ENCODE measurements at regions not wholly inside any gene's neighbourhood (a gene's known extent, or its start where the extent isn't known, plus 50 kb on each side); places are given as distances from the start of the nearest gene placed in this dataset.

- H3K4me3 ChIP-seq (ENCODE audit: low read length), result no peak overlapping the region
- DNase-seq (ENCODE audit: low read depth, low spot score), result no peak
Measured at GRCh38 chr19:31930401-31930800, 415.0 kb upstream of the ZNF507 start.

DNA sequence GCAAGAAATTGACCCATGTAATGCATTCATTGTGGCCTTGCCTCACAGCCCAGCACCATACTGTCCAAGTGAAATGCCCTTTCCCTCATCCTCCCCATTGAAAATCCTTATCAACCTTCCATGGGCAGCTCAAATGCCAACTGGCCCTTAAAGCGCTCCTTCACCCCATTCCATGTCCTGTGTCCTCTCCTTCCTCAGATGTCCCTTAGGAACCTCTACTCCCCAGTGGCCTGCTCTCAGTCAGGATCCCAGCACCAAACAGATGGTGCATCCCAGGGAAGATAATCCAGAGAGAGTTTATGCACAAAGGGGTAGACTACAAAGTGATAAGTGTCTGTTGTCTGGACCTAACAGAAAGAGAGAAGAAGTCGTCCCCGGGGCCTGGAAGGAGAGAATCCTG is 407.4 kb upstream of the ZNF507 start:
- H3K4me3 ChIP-seq (ENCODE audit: low read length), result no peak overlapping the region
- no peak for DNase-seq (ENCODE audit: low read depth, low spot score)

- H3K4me3 ChIP-seq (ENCODE audit: low read length), result no peak overlapping the region
- no peak for DNase-seq (ENCODE audit: low read depth, low spot score)
Measured at GRCh38 chr19:31938675-31939074, 406.7 kb upstream of the ZNF507 start.

- no peak overlapping the region for H3K4me3 ChIP-seq (ENCODE audit: low read length)
- no peak for DNase-seq (ENCODE audit: low read depth, low spot score)
Measured at GRCh38 chr19:31940396-31940795, 405.0 kb upstream of the ZNF507 start.

DNA sequence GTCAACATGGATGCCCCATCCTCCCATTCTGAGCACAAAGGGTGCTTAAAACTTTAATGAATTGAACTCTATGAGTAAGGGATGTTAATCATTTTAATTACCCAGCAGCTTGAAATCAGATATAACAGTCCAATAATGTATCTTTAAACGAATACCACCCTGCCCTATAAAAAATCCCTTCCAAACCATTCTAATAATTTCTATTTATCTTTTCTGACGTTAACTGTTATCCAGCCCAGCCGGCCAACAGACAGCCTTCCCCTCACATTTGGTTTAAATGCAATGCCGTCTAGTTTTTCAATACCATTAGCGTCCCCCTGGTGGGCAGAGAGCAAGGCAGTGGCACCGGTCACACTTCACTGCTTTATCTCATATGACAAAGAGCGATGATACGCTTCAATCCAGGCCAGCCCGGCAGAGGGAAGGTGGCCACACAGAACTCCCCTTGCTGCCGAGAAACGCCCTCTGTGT is 402.2 kb upstream of the ZNF507 start:
- no peak for DNase-seq (ENCODE audit: low read depth, low spot score)
- no peak overlapping the region for H3K4me3 ChIP-seq (ENCODE audit: low read length)

- H3K4me3 ChIP-seq (ENCODE audit: low read length), result no peak overlapping the region
- DNase-seq (ENCODE audit: low read depth, low spot score), result no peak
Measured at GRCh38 chr19:31943778-31944177, 401.6 kb upstream of the ZNF507 start.

DNA sequence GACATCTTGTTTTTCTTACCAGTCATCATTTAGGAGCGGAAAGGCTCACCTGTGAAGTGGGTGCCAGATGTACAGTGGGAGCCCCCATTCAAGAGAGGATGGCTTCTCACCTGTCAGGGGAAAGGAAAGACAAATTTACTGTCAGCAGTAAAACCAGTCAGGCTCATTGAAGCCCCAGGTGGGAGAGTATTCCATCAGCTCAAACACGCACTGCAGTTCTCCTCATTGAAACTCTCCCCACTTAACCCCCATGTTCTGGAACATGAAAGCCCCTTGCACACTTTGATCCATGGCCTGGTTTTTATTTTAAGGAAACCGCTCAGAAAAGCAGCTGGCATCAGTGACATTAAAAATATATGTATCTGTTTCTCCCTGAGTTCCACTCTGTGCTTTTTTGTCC is 401.1 kb upstream of the ZNF507 start:
- no peak for DNase-seq (ENCODE audit: low read depth, low spot score)
- H3K4me3 ChIP-seq (ENCODE audit: low read length), result no peak overlapping the region

GRCh38 chr19:31946491-31946890 is 398.9 kb upstream of the ZNF507 start:
- DNase-seq (ENCODE audit: low read depth, low spot score), result no peak
- H3K4me3 ChIP-seq (ENCODE audit: low read length), result no peak overlapping the region

DNA sequence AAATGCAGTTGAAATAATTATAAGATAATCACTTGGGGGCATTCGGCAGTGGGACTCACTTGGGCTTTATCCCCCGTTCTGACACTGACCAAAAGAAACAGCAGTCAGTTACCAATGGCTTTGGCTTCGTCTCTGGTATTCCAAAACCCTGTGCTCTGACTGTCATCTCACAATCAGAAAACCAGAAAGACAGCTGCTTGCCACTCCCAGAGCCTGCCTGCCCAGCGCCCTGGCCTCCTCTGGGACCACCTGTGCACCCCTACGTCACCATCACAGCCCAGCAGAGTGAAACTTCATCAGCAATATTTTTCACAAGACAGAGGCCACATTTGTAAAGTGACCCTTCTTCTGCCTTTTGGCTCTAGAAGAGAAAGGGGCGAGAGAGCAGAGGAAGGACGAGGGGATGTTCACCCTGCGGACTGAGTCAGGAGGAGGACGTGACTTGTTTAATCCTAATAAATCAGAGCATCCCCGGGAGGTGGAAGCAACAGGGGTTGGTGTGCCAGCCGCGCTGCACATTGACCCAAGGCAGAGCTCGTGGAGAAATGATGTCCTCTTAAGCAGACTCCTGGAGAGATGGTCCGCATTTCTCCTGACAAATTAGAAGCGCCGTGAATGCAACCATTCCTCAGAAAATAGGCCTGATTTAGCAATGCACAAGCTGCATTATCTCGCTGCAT is 397.8 kb upstream of the ZNF507 start:
- no peak for DNase-seq (ENCODE audit: low read depth, low spot score)
- no peak overlapping the region for H3K4me3 ChIP-seq (ENCODE audit: low read length)

DNA sequence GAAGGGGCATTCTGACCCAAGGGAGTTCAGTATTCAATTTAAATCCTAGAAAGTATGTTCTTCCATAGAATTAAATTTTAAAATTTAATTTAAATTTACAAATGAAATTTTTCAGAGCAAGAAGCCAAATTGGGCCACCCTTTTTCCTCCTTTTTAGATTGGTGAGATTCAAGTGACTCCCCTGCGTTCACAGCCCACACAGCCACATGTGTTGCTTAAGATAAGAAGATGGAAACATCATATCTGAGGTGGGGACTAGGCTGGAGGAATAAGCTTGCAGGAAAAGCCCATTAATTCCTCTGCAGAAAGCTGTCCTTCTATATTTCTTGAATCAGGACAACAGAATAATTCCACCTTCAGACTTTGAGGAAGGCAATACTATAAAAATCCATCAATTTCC is 392.7 kb upstream of the ZNF507 start:
- DNase-seq (ENCODE audit: low read depth, low spot score), result no peak
- no peak overlapping the region for H3K4me3 ChIP-seq (ENCODE audit: low read length)

DNA sequence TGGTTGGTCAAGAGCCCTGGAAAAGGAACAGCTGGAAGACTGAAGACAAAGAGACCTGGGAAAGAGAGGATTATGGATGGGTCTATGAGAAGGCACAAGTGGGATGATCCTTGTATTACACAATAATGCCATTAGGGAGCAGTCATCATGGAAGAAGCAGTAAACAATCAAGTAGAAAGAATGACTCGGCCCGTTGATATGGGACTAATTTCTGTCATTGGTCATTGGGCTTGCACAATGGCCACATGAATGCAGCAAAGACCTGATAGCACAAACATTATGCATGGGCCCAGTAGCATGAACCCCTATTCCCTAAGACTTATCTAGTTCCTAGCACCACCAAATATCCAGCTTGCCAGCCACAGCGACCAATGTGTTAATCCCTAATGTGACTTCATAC is 390.3 kb upstream of the ZNF507 start:
- DNase-seq (ENCODE audit: low read depth, low spot score), result no peak
- H3K4me3 ChIP-seq (ENCODE audit: low read length), result no peak overlapping the region

DNA sequence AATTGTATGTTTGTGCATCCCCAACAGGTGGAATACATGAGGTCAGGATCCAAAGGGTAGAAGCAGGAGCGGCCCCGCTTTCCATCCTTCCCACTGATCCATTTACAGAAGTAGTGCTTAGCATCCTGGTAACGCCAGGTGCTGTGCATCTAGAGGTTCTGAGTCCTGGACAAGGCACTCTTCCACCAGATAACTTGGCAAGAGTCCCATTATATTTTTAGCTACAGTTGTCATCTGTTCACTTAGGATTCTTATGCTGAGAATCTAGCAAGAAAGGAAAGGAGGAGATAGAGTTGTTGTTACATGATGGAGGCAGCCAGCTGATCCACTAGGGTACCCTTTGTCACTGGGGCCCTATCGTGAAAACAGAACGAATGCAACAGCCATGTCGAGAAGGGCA is 389.5 kb upstream of the ZNF507 start:
- no peak for DNase-seq (ENCODE audit: low read depth, low spot score)

GRCh38 chr19:31956771-31957392 is 388.5 kb upstream of the ZNF507 start:
- no peak for DNase-seq (ENCODE audit: low read depth, low spot score)
- no peak overlapping the region for H3K4me3 ChIP-seq (ENCODE audit: low read length)

More for the DNA sequence above, 389.5 kb upstream of the ZNF507 start:
- H3K4me3 ChIP-seq (ENCODE audit: low read length), result no peak overlapping the region

DNA sequence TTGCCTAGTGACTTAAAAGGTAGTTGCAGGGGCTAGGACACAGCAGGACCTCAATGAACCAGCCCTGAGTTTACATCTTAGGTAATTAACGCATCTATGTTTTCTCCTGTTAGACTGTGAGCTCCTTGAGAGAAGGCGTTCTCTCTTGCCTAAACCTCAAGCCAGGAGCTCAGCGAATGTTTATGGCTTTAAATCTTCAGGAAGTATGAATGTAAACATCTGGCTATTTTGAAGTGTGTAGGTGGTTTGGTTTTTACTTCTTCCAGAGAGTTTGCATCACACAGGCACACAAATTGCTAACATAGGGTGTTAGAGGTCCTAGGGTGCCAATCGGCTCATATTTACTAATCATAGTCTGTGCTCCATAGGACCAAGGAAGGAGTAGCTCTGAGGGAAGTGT is 387.7 kb upstream of the ZNF507 start:
- no peak overlapping the region for H3K4me3 ChIP-seq (ENCODE audit: low read length)
- no peak for DNase-seq (ENCODE audit: low read depth, low spot score)

DNA sequence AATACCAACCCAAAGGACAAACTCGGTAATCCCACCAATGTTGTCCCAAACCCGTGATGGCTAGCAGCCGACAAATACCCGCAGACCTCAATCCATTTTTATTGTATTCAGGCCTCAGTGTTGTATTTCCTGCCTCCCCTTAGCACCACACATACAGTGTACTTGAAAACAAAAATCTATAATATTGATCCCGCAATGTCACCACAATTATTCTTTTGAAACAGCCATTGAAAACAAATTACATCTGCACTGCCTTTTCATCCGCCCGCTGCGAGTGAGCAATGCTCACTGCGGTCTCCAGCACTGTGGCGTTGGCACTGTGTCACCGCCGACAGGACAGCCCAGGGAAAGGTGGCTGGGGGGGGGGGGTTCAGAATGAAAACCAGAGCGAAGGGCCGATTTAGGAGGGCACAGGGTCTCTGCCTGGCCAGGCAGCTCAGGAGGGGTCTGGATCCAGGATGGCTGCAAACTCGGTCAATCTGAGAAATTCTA is 385.8 kb upstream of the ZNF507 start:
- H3K4me3 ChIP-seq (ENCODE audit: low read length), result no peak overlapping the region
- no peak for DNase-seq (ENCODE audit: low read depth, low spot score)

- no peak overlapping the region for H3K4me3 ChIP-seq (ENCODE audit: low read length)
- no peak for DNase-seq (ENCODE audit: low read depth, low spot score)
Measured at GRCh38 chr19:31960474-31960873, 384.9 kb upstream of the ZNF507 start.

DNA sequence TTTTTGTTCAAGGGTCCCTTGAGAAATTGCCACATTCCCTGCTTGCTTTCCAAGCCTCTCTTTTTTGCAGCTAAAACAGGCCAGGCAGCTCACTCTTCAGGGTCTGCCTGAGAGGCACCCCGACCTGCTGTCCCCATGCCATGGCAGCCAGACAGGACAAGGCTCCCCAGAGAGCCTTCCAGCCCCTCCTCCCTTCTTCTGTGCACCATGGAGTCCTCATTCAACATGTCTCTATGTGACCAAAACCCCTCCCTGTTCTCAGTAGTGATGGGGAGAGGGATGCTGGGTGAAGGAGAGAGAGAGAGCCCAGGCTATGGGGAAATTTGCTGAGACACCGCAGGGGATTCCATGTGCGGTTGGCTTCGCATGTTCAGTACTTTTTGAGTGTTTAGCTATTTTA is 384.2 kb upstream of the ZNF507 start:
- no peak overlapping the region for H3K4me3 ChIP-seq (ENCODE audit: low read length)
- no peak for DNase-seq (ENCODE audit: low read depth, low spot score)

GRCh38 chr19:31961667-31962066 is 383.7 kb upstream of the ZNF507 start:
- no peak overlapping the region for H3K4me3 ChIP-seq (ENCODE audit: low read length)

GRCh38 chr19:31962561-31962996 is 382.8 kb upstream of the ZNF507 start:
- no peak for DNase-seq (ENCODE audit: low read depth, low spot score)
- H3K4me3 ChIP-seq (ENCODE audit: low read length), result no peak overlapping the region

More at GRCh38 chr19:31961667-31962066, 383.7 kb upstream of the ZNF507 start:
- no peak for DNase-seq (ENCODE audit: low read depth, low spot score)

DNA sequence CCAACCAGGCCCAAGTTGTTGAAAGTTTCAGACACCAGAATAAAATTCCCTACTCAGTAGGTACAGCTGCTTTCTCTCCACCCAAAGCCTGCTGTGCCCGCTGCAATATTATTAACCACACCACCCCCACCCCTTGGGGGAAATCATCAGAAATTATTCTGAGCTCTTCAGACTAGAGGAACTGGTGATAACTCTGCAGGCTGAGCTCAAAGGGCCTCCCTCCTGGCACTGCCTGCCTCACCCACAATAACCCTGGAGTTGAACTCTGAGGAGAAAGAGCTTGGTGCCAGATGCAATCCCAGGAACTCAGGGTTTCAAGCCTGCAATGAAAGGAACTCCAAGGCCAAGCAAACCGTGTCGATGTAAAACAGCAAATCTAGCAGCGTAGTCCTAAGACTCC is 381.7 kb upstream of the ZNF507 start:
- H3K4me3 ChIP-seq (ENCODE audit: low read length), result no peak overlapping the region
- DNase-seq (ENCODE audit: low read depth, low spot score), result no peak

DNA sequence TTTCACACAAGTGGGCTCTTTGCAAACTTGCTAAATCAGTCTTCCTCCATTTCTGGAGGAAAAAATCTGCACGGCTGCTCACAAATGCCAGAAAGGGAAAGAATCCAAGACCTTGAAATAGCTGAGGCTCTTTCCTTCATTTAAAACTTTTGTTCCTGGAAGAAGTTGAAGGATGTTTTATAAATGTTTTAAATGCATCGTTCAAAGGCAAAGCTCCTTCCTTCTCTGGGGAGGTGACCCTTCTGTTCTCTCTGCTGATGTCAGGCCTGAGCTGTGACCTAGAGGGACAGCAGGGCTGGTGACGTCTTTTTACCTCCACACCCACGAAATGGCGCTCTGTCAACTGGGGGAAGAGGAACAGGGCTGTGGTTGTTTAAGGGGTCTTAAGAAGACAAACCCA is 376.4 kb upstream of the ZNF507 start:
- DNase-seq (ENCODE audit: low read depth, low spot score), result no peak
- no peak overlapping the region for H3K4me3 ChIP-seq (ENCODE audit: low read length)
